Liver (tissue), 3 donors: ENCODE measurements at regions not wholly inside any gene's neighbourhood (a gene's known extent, or its start where the extent isn't known, plus 50 kb on each side); places are given as distances from the start of the nearest gene placed in this dataset.

Experiments used
- REST ChIP-seq: IDR thresholded peaks from 2 replicates; pipeline ENCODE4 v1.6.1; 2016; ENCODE audit warnings: antibody characterized with exemption, mild to moderate bottlenecking
- SP1 ChIP-seq: IDR thresholded peaks from 2 replicates; pipeline ENCODE4 v1.6.1; 2018; ENCODE audit warnings: antibody characterized with exemption, mild to moderate bottlenecking
- TAF1 ChIP-seq: conservative IDR thresholded peaks from 2 replicates; pipeline ENCODE4 v1.6.1; 2016; ENCODE audit warnings: antibody characterized with exemption, mild to moderate bottlenecking
- YY1 ChIP-seq: IDR thresholded peaks from 2 replicates; pipeline ENCODE4 v1.6.1; 2016; ENCODE audit warnings: antibody characterized with exemption, mild to moderate bottlenecking
- TF ChIP-seq, protein P1 (sequence below): fragments of 150-350 bp; IDR thresholded peaks from 2 replicates; pipeline ENCODE4 v1.5.1; 2017; ENCODE audit warnings: improper control_type of control experiment, low read depth, low read length; ENCODE audit not compliant: missing input control
- donor health status: healthy.
- donor health status: healthy.

DNA sequence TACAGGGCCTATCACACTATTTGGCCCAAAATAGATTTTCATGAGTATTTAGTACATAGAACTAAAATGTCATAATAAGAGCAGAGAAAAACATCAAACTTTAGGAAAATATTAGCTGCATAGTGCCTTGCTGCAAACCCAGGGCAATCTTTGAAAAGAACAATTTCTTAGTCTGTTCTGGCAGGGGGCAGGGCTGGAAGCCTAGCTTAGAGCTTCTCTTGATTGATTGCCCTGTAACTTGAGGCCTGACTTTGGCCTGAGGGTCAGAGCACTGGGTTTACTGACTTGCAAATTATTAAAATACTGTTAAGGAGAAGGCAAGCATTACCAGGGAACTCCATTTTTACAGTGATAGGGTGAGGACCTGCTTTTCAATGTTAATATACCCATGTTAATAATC is 115.8 kb upstream of the SPAG17 start:
- no peak for TF ChIP-seq TAF1
- TF ChIP-seq, protein P1, sequence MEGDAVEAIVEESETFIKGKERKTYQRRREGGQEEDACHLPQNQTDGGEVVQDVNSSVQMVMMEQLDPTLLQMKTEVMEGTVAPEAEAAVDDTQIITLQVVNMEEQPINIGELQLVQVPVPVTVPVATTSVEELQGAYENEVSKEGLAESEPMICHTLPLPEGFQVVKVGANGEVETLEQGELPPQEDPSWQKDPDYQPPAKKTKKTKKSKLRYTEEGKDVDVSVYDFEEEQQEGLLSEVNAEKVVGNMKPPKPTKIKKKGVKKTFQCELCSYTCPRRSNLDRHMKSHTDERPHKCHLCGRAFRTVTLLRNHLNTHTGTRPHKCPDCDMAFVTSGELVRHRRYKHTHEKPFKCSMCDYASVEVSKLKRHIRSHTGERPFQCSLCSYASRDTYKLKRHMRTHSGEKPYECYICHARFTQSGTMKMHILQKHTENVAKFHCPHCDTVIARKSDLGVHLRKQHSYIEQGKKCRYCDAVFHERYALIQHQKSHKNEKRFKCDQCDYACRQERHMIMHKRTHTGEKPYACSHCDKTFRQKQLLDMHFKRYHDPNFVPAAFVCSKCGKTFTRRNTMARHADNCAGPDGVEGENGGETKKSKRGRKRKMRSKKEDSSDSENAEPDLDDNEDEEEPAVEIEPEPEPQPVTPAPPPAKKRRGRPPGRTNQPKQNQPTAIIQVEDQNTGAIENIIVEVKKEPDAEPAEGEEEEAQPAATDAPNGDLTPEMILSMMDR: no peak
- no peak for TF ChIP-seq REST
- TF ChIP-seq SP1: no peak
- TF ChIP-seq YY1: no peak
